GM13976 (cell line): ENCODE measurements at regions not wholly inside any gene's neighbourhood (a gene's known extent, or its start where the extent isn't known, plus 50 kb on each side); places are given as distances from the start of the nearest gene placed in this dataset.
"Not testable (repeated sequence)": the region's sequence is repeated elsewhere in the genome, so short reads cannot be mapped to it uniquely, and the experiment has no call there.

Source experiments
- DNase-seq: peaks from one replicate; pipeline ENCODE4 v3.0.0; 2012; ENCODE audit warnings: low spot score
- in situ Hi-C: fragments of 300-500 bp; cut with MboI; formaldehyde crosslinking; loops from one replicate; pipeline ENCODE4 v1.12.0; 2022; ENCODE audit warnings: low sequenced_read_pairs, mixed read lengths, inconsistent platforms; ENCODE audit not compliant: unreplicated experiment
- TF ChIP-seq, protein P1 (sequence below): IDR thresholded peaks from 2 replicates; pipeline ENCODE4 v1.5.1; 2012; ENCODE audit warnings: borderline replicate concordance, mild to moderate bottlenecking; ENCODE audit not compliant: insufficient read depth; ENCODE audit errors: extremely low read depth, missing control alignments, control extremely low read depth

DNA sequence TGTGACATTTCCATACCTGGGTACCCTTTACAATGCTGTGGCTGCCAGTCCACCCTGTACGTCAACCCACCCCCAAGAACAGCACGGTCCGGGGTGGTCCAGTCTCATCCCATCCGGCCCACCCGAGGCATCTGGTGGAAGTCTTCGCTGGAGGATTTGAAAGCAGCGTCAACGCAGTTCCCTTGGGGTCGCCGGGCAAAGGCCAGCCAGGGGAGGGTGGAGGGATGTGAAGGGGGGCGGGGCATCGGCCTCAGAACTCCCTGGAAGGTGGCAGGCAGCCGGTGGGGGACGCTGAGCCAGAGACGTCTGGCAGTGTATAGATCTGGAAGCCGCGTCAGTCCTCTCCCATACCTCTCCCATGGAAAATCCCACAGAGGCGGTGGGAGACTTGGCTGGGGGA lies 1944.0 kb upstream of the DEFB115 start:
- in situ Hi-C loops: loop anchor here (25.0 kb wide), 1 partner anchor 101 kb away; no protein-coding TSS in a partner anchor
- TF ChIP-seq, protein P1, sequence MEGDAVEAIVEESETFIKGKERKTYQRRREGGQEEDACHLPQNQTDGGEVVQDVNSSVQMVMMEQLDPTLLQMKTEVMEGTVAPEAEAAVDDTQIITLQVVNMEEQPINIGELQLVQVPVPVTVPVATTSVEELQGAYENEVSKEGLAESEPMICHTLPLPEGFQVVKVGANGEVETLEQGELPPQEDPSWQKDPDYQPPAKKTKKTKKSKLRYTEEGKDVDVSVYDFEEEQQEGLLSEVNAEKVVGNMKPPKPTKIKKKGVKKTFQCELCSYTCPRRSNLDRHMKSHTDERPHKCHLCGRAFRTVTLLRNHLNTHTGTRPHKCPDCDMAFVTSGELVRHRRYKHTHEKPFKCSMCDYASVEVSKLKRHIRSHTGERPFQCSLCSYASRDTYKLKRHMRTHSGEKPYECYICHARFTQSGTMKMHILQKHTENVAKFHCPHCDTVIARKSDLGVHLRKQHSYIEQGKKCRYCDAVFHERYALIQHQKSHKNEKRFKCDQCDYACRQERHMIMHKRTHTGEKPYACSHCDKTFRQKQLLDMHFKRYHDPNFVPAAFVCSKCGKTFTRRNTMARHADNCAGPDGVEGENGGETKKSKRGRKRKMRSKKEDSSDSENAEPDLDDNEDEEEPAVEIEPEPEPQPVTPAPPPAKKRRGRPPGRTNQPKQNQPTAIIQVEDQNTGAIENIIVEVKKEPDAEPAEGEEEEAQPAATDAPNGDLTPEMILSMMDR: no peak
- no peak for DNase-seq

DNA sequence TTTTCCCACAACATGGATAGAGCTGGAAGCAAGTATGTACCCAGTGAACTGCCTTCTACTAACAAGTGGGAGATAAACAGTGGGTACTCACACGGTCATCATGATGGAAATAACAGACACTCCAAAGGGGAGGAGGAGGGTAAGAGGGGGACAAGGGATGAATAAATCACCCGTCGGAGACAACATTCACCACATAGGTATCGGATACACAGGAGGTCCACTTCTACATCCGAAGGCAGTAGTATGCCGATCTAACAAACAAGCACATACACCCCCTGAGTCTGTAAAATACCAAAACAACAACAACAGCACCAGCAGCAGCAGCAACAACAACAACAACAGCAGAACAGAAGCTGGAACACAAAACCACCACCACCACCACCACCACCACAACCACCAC lies 1943.2 kb upstream of the DEFB115 start:
- TF ChIP-seq, protein P1: no peak
- in situ Hi-C loops: loop anchor here (25.0 kb wide), 1 partner anchor 102 kb away; no protein-coding TSS in a partner anchor
- DNase-seq: no peak

GRCh38 chr20:29318871-29319461 lies 1938.5 kb upstream of the DEFB115 start:
- TF ChIP-seq, protein P1: no peak
- in situ Hi-C loops: loop anchor here (25.0 kb wide), 1 partner anchor 107 kb away; no protein-coding TSS in a partner anchor
- DNase-seq: no peak

GRCh38 chr20:29319725-29320124 lies 1937.7 kb upstream of the DEFB115 start:
- DNase-seq: no peak
- in situ Hi-C loops: loop anchor here (25.0 kb wide), 1 partner anchor 107 kb away; no protein-coding TSS in a partner anchor
- TF ChIP-seq, protein P1: no peak

DNA sequence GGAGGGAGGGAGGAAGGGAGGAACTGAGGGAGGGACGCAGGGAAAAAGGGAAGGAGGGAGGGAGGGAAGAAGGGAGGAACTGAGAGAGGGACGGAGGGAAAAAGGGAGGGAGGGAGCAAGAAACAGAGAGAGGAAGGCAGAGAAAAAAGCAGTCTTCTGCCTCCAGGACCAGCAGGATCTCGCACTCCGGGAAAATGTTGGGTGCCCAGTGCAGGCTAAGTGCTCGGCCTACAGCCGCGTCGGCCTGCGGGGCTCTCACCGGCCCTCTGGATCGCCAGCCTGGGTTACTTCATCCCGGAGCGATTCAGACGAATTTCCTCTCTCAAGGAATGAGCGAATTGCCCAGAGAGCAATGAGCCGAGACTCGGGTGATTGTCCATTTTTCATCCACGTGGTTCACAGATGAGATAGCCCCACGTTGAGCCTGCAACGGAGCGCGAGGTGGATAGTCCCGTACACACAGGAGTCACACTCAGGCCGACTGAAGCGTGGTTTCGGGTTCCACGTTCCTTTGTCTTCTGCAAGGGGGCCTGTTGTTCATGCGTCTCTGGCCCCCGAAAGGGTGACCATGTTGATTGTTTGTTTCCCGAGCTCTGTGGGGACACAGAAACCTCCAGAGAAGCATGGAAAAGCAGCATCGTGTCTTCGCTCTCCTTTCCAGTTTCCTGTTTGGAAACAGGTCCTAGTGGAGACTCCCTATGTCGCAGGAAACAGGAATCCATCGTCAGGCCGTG lies 1937.1 kb upstream of the DEFB115 start:
- in situ Hi-C loops: loop anchor here (25.0 kb wide), 1 partner anchor 108 kb away; no protein-coding TSS in a partner anchor
- DNase-seq: not testable (repeated sequence)

GRCh38 chr20:29323631-29324515 lies 1933.6 kb upstream of the DEFB115 start:
- not testable (repeated sequence) for DNase-seq
- in situ Hi-C loops: loop anchor here (25.0 kb wide), 1 partner anchor 112 kb away; no protein-coding TSS in a partner anchor

DNA sequence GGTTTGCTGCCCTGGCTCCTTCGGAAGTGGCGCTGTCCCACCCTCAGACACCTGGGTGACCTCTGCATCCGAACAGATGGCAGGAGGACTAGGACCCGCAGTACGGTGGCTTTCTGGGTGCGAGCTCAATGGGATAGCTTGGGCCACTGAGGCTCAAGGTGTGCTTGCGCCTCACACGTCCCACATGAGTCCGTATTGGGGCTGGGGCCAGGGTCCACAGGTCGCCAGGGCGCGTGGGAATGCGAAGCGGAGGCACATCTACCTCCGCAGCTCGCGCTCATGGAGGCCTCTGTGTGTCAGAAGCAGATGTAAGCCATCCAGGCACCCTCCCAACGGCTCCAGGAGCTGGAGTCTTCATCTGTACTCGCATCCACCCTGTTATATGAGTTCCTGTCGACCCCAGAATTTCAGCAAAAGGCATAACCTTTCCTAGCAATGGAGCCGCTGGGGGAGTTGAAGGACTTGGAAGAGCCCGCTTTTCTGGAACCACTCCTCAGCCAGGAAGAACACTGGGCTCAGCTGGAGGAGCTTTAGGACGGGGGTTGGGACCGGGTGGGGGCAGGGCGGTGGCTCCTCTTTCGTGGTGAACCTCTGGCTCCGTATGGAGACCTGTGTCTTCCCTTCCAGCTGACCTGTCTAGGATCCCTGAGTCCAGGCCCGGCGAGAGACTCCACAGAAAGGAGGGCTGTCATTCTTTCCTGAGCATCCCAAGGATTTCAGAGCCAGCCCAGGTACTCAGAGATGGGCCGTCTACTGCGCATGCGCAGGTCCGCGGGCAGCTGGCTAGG lies 1932.8 kb upstream of the DEFB115 start:
- DNase-seq: not testable (repeated sequence)
- in situ Hi-C loops: loop anchor here (25.0 kb wide), 1 partner anchor 112 kb away; no protein-coding TSS in a partner anchor

DNA sequence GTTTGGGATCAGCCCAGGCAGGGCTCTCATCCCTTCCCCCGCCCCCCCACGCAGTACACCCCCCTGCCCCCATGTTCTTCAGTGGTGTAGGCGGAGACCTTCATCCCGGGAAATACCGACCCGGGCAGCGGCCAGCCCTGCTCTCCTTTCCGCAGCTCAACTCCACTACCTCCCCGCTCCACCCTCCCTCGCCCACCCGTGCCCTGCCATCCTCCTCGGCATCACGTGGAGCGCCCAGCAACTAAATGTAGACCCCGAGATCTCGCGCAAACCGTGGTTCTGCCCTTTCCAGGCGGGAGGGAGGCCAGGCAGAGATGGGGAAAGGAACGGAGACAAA lies 1932.2 kb upstream of the DEFB115 start:
- DNase-seq: no peak
- in situ Hi-C loops: no loop called here
- TF ChIP-seq, protein P1: no peak

- DNase-seq, in situ Hi-C loops: not testable (repeated sequence)
These were observed 1931.7 kb upstream of the DEFB115 start for GRCh38 chr20:29325781-29326180.
